Suprapubic skin (tissue), 4 donors: ENCODE measurements at regions not wholly inside any gene's neighbourhood (a gene's known extent, or its start where the extent isn't known, plus 50 kb on each side); places are given as distances from the start of the nearest gene placed in this dataset.

Source experiments
- CTCF ChIP-seq, 2 donors: fragments of 200-600 bp in 1 of 2; fragments of 450-650 bp in 1 of 2; sonication (generic) in 1 of 2; IDR thresholded peaks; one replicate each; pipeline ENCODE4 v1.5.1; 2016 to 2019; ENCODE audit warnings: antibody characterized with exemption in 2 of 2, mild to moderate bottlenecking in 1 of 2, moderate library complexity in 1 of 2
- EP300 ChIP-seq: sonication (generic); formaldehyde crosslinking; IDR thresholded peaks from one replicate; pipeline ENCODE4 v1.6.1; 2017; ENCODE audit warnings: antibody characterized with exemption
- POLR2AphosphoS5 ChIP-seq, 3 donors: sonication (generic); formaldehyde crosslinking; IDR thresholded peaks; one replicate each; pipeline ENCODE4 v1.6.1; 2017; ENCODE audit warnings: antibody characterized with exemption in 3 of 3

- TF ChIP-seq POLR2AphosphoS5 (IDR thresholded peaks at IDR 0.05) (no peak), CTCF (IDR thresholded peaks at IDR 0.05) (no peak), EP300 (no peak)
Observed at GRCh38 chr4:136465691-136466090, 1066.6 kb downstream of the PCDH18 start.
